Right cardiac atrium (tissue), 5 donors: ENCODE measurements at regions not wholly inside any gene's neighbourhood (a gene's known extent, or its start where the extent isn't known, plus 50 kb on each side); places are given as distances from the start of the nearest gene placed in this dataset.

ENCODE experiments used
- ATAC-seq, 2 donors: fragments of 200-7000 bp; cut with Tn5 transposase; one replicate each; pipeline versions ENCODE4 v1.8.0 to v1.9.1; 2020; ENCODE audit warnings: moderate library complexity in 2 of 2, mild to moderate bottlenecking in 1 of 2
- DNase-seq, 3 donors: peaks; one replicate each; pipeline ENCODE4 v3.0.0-alpha.2; 2020
- H3K27ac ChIP-seq: one replicate; pipeline ENCODE4 v1.5.1; 2013; ENCODE audit warnings: mild to moderate bottlenecking, low read length, control low read depth, moderate library complexity
- H3K27me3 ChIP-seq: one replicate; pipeline ENCODE4 v1.6.1; 2013; ENCODE audit not compliant: control insufficient read depth, insufficient read depth
- H3K4me1 ChIP-seq: one replicate; pipeline ENCODE4 v1.6.1; 2013; ENCODE audit warnings: low read length; ENCODE audit not compliant: control insufficient read depth, insufficient read depth
- H3K4me3 ChIP-seq: one replicate; pipeline ENCODE4 v1.5.1; 2013; ENCODE audit warnings: low read length, control low read depth
- H3K9me3 ChIP-seq: one replicate; pipeline ENCODE4 v1.6.1; 2013; ENCODE audit warnings: low read length; ENCODE audit not compliant: control insufficient read depth
- WGBS: extraction: QIAGEN DNeasy Blood & Tissue Kit; methylation state at CpG from one replicate; pipeline ENCODE4 v1.1.7; 2013; 5-methylcytosine and 5-hydroxymethylcytosine counted together
- intact Hi-C, 4 donors: fragments of 100-400 bp; cut with DNase I; formaldehyde crosslinking; loops; one replicate each; pipeline versions ENCODE4 v1.11.0 to v1.14.0; 2022 to 2023
- donor health status: healthy with polysubstance abuse.
- donor health status: DM: no; HTN: yes; CAD: no.
- donor health status: DM: no; HTN: no; CAD: no.
- donor health status: DM: no; HTN: yes; CAD: no; lungs with severe emphysema.
- donor health status: DM: yes; HTN: yes; CAD: no.

DNA sequence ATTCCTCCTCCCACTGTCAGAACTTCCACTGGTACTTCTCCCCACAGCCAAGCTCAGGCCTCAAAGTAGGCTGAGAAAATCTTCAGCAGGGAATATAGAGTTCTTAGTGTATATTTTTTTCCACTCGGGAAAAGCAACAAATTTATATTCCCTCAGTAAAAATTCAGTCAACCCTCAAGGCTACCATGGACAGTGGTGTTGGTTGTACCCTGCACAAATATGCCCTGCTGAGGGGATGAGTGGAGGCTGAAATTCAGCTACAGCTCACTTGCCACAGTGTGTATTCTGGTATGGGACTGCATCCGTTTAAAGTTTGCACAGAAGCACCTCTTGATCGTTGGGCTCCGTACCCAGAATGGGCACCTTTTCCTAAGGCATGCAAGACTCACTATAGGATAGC lies 90.8 kb upstream of the LGALSL start:
- Histone ChIP-seq H3K27ac (no peak overlapping the region), H3K27me3 (no peaks in the 10 kb centered on the region), H3K9me3 (no peaks in the 10 kb centered on the region), H3K4me3 (no peak overlapping the region), H3K4me1 (peaks cover 2% of the 10 kb centered on the region)
- ATAC-seq (no peak), DNase-seq (no peak)
- 88% methylated on average over 4 of the region's 4 CpGs for WGBS
- intact Hi-C loops: no loop called here

DNA sequence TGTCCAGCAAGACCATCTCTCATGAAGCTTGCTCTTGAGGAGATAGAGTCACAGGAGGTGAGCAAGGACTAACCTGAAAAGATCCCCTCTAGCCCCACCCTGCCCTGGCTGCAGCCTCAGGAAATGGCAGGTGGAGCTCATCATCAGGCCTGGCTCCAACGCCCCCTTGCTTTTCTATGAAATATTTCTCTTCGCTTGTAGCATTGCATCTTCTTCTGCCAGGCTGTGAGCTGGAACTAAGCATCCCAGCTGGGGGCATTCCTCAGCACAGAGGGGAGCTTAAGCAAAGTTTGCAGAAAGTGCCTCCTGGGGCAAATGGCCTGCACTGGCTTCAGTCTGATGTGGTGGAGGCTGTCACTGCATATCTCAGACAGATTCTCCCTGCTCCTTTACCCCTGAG lies 90.1 kb upstream of the LGALSL start:
- no peak for DNase-seq
- 75% methylated on average over 2 of the region's 2 CpGs for WGBS

DNA sequence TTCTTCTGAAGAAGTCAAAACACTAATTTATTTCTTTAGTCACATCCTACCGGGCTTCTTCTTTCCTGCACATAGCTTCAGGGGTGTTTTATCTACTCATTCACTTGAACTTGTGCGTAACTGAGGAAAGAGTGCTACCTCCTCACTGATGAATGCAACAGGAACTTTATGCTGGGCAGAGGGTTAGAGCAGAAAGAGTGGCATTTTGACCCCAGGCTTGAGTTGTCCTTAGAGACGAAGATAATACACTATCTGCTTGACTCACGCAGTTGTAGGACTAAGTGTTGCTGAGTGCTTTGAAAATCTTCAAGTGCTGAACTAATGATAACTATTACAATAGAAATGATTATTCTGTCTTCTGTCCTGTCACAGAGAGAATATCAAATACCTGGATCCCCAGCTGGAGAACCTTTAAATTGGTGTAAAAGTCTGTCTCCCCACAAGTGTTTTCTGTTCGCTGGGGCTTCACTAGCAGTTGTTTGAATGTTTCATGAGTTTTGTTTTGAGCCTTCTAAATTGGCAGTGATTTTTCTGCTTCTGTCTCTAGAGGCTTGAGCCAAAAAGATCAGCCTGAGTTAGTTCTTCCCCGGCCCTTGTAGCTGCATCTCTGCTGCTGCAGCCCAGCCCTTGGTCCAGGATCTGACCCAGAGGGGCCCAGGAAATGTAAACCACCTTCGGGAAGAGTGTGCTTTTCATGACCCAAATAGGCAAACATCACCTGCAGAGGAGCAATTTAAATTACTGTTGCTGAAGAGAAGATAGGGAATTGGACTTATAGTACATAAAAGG lies 86.3 kb upstream of the LGALSL start:
- no peak for DNase-seq
- H3K27me3 ChIP-seq: no peaks in the 10 kb centered on the region
- ATAC-seq: peak in 1 of 2 donors; percentile 48
- H3K9me3 ChIP-seq: no peaks in the 10 kb centered on the region
- no peak overlapping the region for H3K4me3 ChIP-seq
- intact Hi-C loops: no loop called here
- 36% methylated on average over 7 of the region's 7 CpGs for WGBS
- no peak overlapping the region for H3K27ac ChIP-seq
- peaks cover 2% of the 10 kb centered on the region for H3K4me1 ChIP-seq

More for the DNA sequence above, 90.1 kb upstream of the LGALSL start:
- Histone ChIP-seq H3K27ac (no peak overlapping the region), H3K9me3 (no peaks in the 10 kb centered on the region), H3K4me1 (peaks cover 2% of the 10 kb centered on the region), H3K4me3 (no peak overlapping the region), H3K27me3 (no peaks in the 10 kb centered on the region)
- ATAC-seq: no peak
- intact Hi-C loops: no loop called here

DNA sequence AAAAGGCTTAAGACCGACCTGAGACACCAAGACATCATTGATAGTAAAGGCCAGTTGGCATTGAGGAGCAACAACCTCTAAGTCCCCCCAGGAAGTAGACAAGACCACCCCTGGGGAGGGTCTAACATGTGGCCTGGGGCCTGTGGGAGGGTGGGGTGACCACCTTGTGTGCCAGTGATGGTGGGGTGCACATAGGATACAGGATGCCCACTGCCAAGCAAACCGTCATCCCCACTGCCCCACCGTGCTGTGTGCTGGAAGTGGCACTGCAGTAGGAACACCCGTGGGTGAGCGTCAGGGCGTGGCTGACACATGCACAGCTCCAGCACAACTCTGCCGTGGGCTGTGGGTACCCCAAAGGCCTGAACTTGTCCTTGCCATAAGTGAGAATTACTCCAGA lies 84.3 kb upstream of the LGALSL start:
- H3K4me3 ChIP-seq: no peak overlapping the region
- no peak overlapping the region for H3K27ac ChIP-seq
- WGBS: 93% methylated on average over 7 of the region's 7 CpGs
- ATAC-seq (no peak), DNase-seq (no peak)
- H3K9me3 ChIP-seq: no peaks in the 10 kb centered on the region
- H3K27me3 ChIP-seq: no peaks in the 10 kb centered on the region
- intact Hi-C loops: no loop called here
- peaks cover 5% of the 10 kb centered on the region for H3K4me1 ChIP-seq

DNA sequence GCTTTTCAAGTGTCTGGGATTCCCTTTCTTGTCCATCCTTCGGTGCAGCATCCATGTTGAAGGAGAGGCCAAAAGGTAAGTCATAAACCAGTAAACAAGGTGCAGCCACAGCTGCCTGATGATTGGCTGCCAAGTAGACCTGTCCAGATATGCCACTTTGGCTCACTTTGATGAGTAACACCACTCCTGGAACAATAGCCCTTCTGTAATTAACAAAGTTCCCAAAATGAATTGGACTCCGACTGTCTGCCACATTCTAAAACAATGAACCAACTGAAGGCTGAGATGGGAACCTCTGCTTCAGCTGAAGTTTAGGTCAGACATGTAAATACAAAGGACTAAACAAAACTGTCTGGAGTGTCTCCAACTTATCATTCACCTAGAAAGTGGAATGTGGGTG lies 82.2 kb upstream of the LGALSL start:
- no peaks in the 10 kb centered on the region for H3K27me3 ChIP-seq
- 91% methylated on average over 2 of the region's 2 CpGs for WGBS
- H3K4me1 ChIP-seq: peaks cover 7% of the 10 kb centered on the region
- H3K9me3 ChIP-seq: no peaks in the 10 kb centered on the region
- ATAC-seq (no peak), DNase-seq (no peak)
- H3K4me3 ChIP-seq: no peak overlapping the region
- intact Hi-C loops: no loop called here
- no peak overlapping the region for H3K27ac ChIP-seq

DNA sequence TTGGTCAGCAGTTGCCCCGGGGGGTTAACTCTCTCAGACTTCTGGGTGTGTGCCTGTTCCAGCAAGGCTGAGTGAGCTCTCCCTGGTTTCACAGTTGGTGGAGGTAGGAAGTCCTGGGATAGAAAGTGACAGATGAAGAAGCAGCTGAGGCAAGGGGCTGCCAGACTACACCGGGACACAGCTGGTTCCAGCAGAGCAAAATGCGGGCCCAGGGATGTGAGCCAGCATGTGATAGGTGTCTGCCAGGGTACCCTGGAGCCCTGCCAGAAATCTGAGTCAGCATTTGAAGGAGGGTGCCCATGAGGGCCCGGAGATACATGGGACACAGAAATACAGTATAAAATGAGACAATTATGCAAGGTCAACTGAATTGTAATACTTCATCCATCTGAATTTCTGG lies 79.3 kb upstream of the LGALSL start:
- Histone ChIP-seq H3K27ac (no peak overlapping the region), H3K27me3 (no peaks in the 10 kb centered on the region), H3K4me1 (peaks cover 5% of the 10 kb centered on the region), H3K9me3 (no peaks in the 10 kb centered on the region), H3K4me3 (no peak overlapping the region)
- ATAC-seq: peak; percentile 26 to 61
- peak; percentile 43 to 72 (median 61) for DNase-seq
- intact Hi-C loops: no loop called here
- WGBS: 43% methylated on average over 4 of the region's 4 CpGs

DNA sequence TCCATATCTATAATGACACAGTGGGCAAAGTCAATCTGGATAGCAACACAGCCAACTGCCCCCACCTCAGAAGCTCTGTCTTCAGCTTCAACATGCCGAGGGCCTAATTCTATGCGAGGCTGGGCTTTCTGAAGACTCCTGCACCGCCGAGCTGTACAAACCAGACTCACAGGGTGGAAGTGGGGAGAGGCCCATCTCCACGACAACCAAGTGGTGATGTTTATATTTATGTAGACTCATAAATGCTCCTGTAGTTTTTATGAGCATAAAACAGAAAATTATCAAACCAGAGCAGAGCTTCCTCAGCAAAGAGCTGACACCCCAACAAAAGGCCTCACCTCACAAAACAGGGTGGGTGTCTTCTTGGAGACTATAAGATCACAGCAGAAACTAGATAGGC lies 77.0 kb upstream of the LGALSL start:
- Histone ChIP-seq H3K4me3 (no peak overlapping the region), H3K9me3 (no peaks in the 10 kb centered on the region), H3K27me3 (no peaks in the 10 kb centered on the region), H3K27ac (no peak overlapping the region), H3K4me1 (peaks cover 5% of the 10 kb centered on the region)
- DNase-seq: no peak
- 74% methylated on average over 5 of the region's 5 CpGs for WGBS
- intact Hi-C loops: no loop called here
- no peak for ATAC-seq

DNA sequence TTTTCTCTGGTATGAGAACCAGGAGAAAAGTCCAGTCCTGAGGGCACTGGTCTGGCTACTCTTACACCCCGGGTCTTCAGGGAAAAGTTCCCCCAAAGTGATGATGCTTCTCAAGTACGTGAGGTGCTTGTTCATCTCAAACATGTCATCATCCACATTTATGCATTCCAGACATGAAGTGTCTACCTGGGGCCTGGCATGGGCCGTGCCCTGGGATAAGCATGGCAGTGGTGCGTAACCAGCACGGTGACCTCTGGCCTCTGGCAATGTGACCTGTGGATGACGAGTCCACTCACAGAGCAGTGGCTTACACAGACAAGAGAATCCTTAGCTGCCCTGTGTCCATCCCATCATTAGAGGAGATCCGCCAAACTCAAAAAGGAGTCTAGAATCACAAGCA lies 74.8 kb upstream of the LGALSL start:
- intact Hi-C loops: no loop called here
- peaks cover 5% of the 10 kb centered on the region for H3K4me1 ChIP-seq
- no peak overlapping the region for H3K4me3 ChIP-seq
- no peak for DNase-seq
- 80% methylated on average over 7 of the region's 7 CpGs for WGBS
- no peaks in the 10 kb centered on the region for H3K9me3 ChIP-seq
- no peaks in the 10 kb centered on the region for H3K27me3 ChIP-seq
- no peak for ATAC-seq
- no peak overlapping the region for H3K27ac ChIP-seq

DNA sequence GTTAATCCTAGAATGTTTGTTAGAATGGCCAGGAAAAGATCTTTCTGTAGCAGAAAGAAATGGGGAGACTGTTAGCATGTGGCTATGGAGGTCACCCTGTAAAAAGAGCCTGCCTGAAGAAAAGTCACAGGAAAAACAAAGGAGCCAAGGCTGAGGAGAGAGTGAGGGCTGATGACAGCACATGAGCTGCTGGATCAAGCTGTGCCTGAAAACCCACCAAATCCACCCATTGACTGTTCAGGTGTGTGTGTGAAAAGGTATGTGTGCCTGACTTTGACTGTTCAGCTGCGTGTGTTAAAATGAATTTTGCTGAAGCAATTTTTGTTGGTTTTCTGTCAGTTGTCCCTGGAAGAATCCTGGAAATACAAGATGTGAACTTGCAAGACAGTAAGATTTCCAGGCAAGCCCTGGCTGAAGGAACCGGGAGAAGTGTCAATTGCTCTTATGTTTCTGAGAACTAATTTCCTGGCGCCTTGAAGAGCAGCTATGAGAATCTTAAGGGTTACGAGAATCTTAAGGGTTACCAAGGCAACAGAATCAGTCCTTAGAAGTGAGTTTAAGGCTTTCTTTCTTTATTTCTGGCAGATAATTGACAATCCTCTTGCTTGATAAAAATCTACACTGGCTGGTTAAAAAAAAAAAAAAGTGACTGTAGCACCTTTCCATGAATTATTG lies 73.0 kb upstream of the LGALSL start:
- Histone ChIP-seq H3K27me3 (no peaks in the 10 kb centered on the region), H3K27ac (no peak overlapping the region), H3K9me3 (no peaks in the 10 kb centered on the region), H3K4me3 (no peak overlapping the region), H3K4me1 (no peaks in the 10 kb centered on the region)
- WGBS: 83% methylated on average over 4 of the region's 4 CpGs
- DNase-seq: no peak
- ATAC-seq: no peak
- intact Hi-C loops: no loop called here

DNA sequence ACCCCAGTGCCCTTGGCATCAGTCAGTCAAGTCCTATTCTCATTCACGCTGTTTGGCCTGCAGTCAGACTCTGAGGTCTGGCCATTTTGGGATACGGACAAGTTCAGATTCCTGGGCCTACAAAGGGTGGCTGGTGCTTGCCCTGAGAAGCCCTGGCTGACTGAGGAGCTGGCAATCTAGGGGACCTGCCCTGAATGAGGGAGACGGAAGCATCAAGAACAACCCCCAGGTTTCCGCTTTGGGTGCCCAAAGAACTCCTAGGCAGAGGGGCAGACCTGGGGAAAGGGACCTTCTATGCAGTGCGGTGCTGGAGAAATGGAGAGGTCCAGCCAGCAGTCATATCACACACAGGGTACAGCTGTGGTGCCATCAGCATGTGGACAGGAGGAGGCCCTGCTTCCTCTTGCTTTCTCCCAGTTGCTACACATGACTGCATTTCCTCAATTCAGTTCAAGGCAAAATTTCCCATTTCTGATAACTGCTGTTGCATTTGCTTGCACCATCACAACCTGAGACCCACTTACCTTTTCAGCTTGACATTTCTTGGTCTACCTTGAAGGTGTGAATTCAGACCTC lies 70.9 kb upstream of the LGALSL start:
- no peaks in the 10 kb centered on the region for H3K9me3 ChIP-seq
- WGBS: 93% methylated on average over 5 of the region's 5 CpGs
- no peaks in the 10 kb centered on the region for H3K27me3 ChIP-seq
- DNase-seq (no peak), ATAC-seq (peak in 1 of 2 donors; percentile 40)
- H3K4me3 ChIP-seq: no peak overlapping the region
- intact Hi-C loops: no loop called here
- no peak overlapping the region for H3K27ac ChIP-seq
- H3K4me1 ChIP-seq: no peaks in the 10 kb centered on the region

DNA sequence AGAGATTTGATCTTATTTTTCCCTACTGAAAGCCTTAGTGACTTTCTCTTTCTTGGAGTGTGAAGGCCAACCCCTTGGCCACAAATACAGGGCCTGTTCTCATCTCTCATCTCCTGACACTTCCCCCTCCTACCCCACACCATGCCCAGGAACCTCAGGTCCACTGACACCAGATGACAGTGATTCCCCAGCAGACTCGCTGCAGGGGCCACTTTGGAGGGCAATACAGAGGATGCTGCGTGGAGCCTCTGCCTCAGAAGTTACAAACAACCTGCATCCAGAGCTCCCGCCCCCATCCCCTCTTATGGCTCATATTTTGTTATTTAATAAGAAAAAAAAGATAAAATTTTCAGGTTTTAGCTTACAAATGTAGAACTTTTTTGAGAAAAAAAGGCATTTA lies 70.1 kb upstream of the LGALSL start:
- H3K27ac ChIP-seq: no peak overlapping the region
- 93% methylated on average over 3 of the region's 3 CpGs for whole genome bisulfite sequencing
- H3K4me3 ChIP-seq: no peak overlapping the region
- intact Hi-C loops: no loop called here
- DNase-seq: no peak
- no peak for ATAC-seq
- H3K9me3 ChIP-seq: no peaks in the 10 kb centered on the region
- no peaks in the 10 kb centered on the region for H3K27me3 ChIP-seq
- H3K4me1 ChIP-seq: no peaks in the 10 kb centered on the region
